H1 (cell line): ENCODE measurements at regions not wholly inside any gene's neighbourhood (a gene's known extent, or its start where the extent isn't known, plus 50 kb on each side); places are given as distances from the start of the nearest gene placed in this dataset.

Source experiments
- CTCF ChIA-PET: fragments of 300-600 bp; sonication (Branson Sonifier 250); formaldehyde crosslinking; loops from one replicate; lab custom pipeline; 2021; ENCODE audit not compliant: partially characterized antibody; lab: Charles Lee
- POLR2A ChIA-PET: fragments of 300-600 bp; sonication (Branson Sonifier 250); formaldehyde crosslinking; loops from one replicate; lab custom pipeline; 2021; ENCODE audit warnings: inconsistent platforms; ENCODE audit not compliant: partially characterized antibody; lab: Charles Lee
- DNase-seq, 2 experiments: peaks; one replicate each; pipeline versions ENCODE4 v3.0.0 to v3.0.0-alpha.2; 2010 to 2022; ENCODE audit warnings: low spot score in 2 of 2, low read depth in 1 of 2, mixed read lengths in 1 of 2
- FAIRE-seq: peaks from 2 replicates; lab custom pipeline; 2011; peaks lifted over from hg19 to GRCh38; lab: Jason Lieb, UNC
- H2AFZ ChIP-seq: 2 replicates; pipeline ENCODE4 v1.8.1; 2012; ENCODE audit warnings: low read length, inconsistent platforms
- H2AK5ac ChIP-seq: 2 replicates; pipeline ENCODE4 v1.6.1; 2013; ENCODE audit warnings: low read depth, low read length
- H2BK120ac ChIP-seq: replicated peaks from 2 replicates; pipeline ENCODE3; 2013; ENCODE audit warnings: low read depth, low read length, inconsistent platforms
- H2BK12ac ChIP-seq: 2 replicates; pipeline ENCODE4 v1.6.1; 2013; ENCODE audit warnings: low read depth, low read length
- H2BK15ac ChIP-seq: 2 replicates; pipeline ENCODE4 v1.6.1; 2013; ENCODE audit warnings: low read length
- H2BK20ac ChIP-seq: 2 replicates; pipeline ENCODE4 v1.6.1; 2013; ENCODE audit warnings: low read length
- H2BK5ac ChIP-seq: 2 replicates; pipeline ENCODE4 v1.6.1; 2013; ENCODE audit warnings: low read depth, low read length
- H3K14ac ChIP-seq: 2 replicates; pipeline ENCODE4 v1.6.1; 2013; ENCODE audit warnings: inconsistent platforms; ENCODE audit not compliant: insufficient read length
- H3K18ac ChIP-seq: 2 replicates; pipeline ENCODE4 v1.6.1; 2013; ENCODE audit warnings: low read length; ENCODE audit errors: extremely low read depth
- H3K23ac ChIP-seq: 2 replicates; pipeline ENCODE4 v1.6.1; 2013; ENCODE audit warnings: inconsistent platforms; ENCODE audit not compliant: insufficient read length
- H3K23me2 ChIP-seq: 2 replicates; pipeline ENCODE4 v1.6.1; 2013; ENCODE audit warnings: low read depth, low read length
- H3K27ac ChIP-seq: 2 replicates; pipeline ENCODE4 v1.6.1; 2011; ENCODE audit warnings: low read depth, low read length, inconsistent platforms
- H3K27me3 ChIP-seq, 4 experiments: replicated peaks in 1 of 4; 1 replicate in 1 of 4; 2 replicates in 3 of 4; pipeline versions ENCODE4 v1.6.1 to v1.8.1; 2011 to 2013; ENCODE audit warnings: low read length in 3 of 4, mild to moderate bottlenecking in 3 of 4, inconsistent platforms in 2 of 4, mixed read lengths in 2 of 4, moderate library complexity in 1 of 4; ENCODE audit not compliant: control insufficient read depth in 3 of 4, insufficient read depth in 3 of 4; ENCODE audit errors: extremely low read depth in 1 of 4
- H3K36me3 ChIP-seq, 4 experiments: 2 replicates each; pipeline versions ENCODE4 v1.6.1 to v1.8.1; 2011 to 2013; ENCODE audit warnings: mild to moderate bottlenecking in 4 of 4, low read length in 3 of 4, moderate library complexity in 2 of 4, control low read depth in 1 of 4, inconsistent platforms in 1 of 4; ENCODE audit not compliant: insufficient read depth in 4 of 4, control insufficient read depth in 2 of 4
- H3K4ac ChIP-seq: replicated peaks from 2 replicates; pipeline ENCODE3; 2013; ENCODE audit warnings: low read length, low read depth, mixed read lengths, inconsistent platforms; ENCODE audit not compliant: insufficient read length
- H3K4me1 ChIP-seq, 4 experiments: replicated peaks in 1 of 4; 1 replicate in 1 of 4; 2 replicates in 3 of 4; pipeline versions ENCODE4 v1.6.1 to v1.8.1; 2011 to 2013; ENCODE audit warnings: low read length in 3 of 4, inconsistent platforms in 2 of 4, mixed read lengths in 1 of 4; ENCODE audit not compliant: insufficient read depth in 4 of 4, control insufficient read depth in 3 of 4
- H3K4me2 ChIP-seq, 2 experiments: 2 replicates each; pipeline versions ENCODE4 v1.6.1 to v1.8.1; 2011 to 2013; ENCODE audit warnings: low read depth in 2 of 2, low read length in 2 of 2, control low read depth in 1 of 2, inconsistent platforms in 1 of 2, mild to moderate bottlenecking in 1 of 2; ENCODE audit not compliant: insufficient read depth in 1 of 2
- H3K4me3 ChIP-seq, 4 experiments: fragments of 200-600, 300-600 bp in 1 of 4; sonication (generic), shearing (Covaris generic), sonication (Bioruptor Twin) in 1 of 4; 2 replicates each; pipeline versions ENCODE4 v1.5.1 to v1.8.1; 2011 to 2016; ENCODE audit warnings: low read length in 4 of 4, low read depth in 3 of 4, control low read depth in 2 of 4, inconsistent platforms in 2 of 4, mild to moderate bottlenecking in 2 of 4, mixed read lengths in 1 of 4, moderate library complexity in 1 of 4; ENCODE audit not compliant: insufficient read depth in 2 of 4; ENCODE audit errors: extremely low read depth in 1 of 4
- H3K56ac ChIP-seq: replicated peaks from 2 replicates; pipeline ENCODE3; 2013; ENCODE audit warnings: low read depth, mild to moderate bottlenecking, mixed read lengths, low read length, inconsistent platforms; ENCODE audit not compliant: insufficient read length
- H3K79me1 ChIP-seq: 2 replicates; pipeline ENCODE4 v1.6.1; 2013; ENCODE audit warnings: low read depth, low read length, control low read depth
- H3K79me2 ChIP-seq, 2 experiments: 2 replicates each; pipeline versions ENCODE4 v1.6.1 to v1.8.1; 2012 to 2013; ENCODE audit warnings: low read length in 2 of 2, mild to moderate bottlenecking in 2 of 2, inconsistent platforms in 1 of 2; ENCODE audit not compliant: insufficient read depth in 2 of 2, control insufficient read depth in 1 of 2
- H3K9ac ChIP-seq, 4 experiments: replicated peaks in 1 of 4; 1 replicate in 1 of 4; 2 replicates in 3 of 4; pipeline versions ENCODE4 v1.6.1 to v1.8.1; 2011 to 2013; ENCODE audit warnings: low read depth in 3 of 4, low read length in 3 of 4, control low read depth in 2 of 4, mild to moderate bottlenecking in 2 of 4, moderate library complexity in 2 of 4, inconsistent platforms in 1 of 4; ENCODE audit errors: extremely low read depth in 1 of 4
- H3K9me3 ChIP-seq, 2 experiments: 2 replicates each; pipeline versions ENCODE4 v1.6.1 to v1.8.1; 2012 to 2013; ENCODE audit warnings: mild to moderate bottlenecking in 2 of 2, moderate library complexity in 2 of 2, control low read depth in 1 of 2, inconsistent platforms in 1 of 2, low read depth in 1 of 2, low read length in 1 of 2, mixed read lengths in 1 of 2; ENCODE audit not compliant: insufficient read depth in 2 of 2
- H4K20me1 ChIP-seq, 2 experiments: replicated peaks in 1 of 2; 2 replicates each; pipeline versions ENCODE3 to v1.8.1; 2011 to 2013; ENCODE audit warnings: inconsistent platforms in 2 of 2, low read length in 2 of 2, mild to moderate bottlenecking in 1 of 2; ENCODE audit not compliant: insufficient read depth in 2 of 2, control insufficient read depth in 1 of 2
- H4K5ac ChIP-seq: 2 replicates; pipeline ENCODE4 v1.6.1; 2013; ENCODE audit warnings: low read length, low read depth, mixed read lengths, inconsistent platforms; ENCODE audit not compliant: insufficient read length
- H4K8ac ChIP-seq: 2 replicates; pipeline ENCODE4 v1.8.0; 2013; ENCODE audit warnings: mild to moderate bottlenecking, moderate library complexity, low read length, inconsistent platforms; ENCODE audit not compliant: insufficient read depth; ENCODE audit errors: extremely low read depth
- H4K91ac ChIP-seq: replicated peaks from 2 replicates; pipeline ENCODE3; 2013; ENCODE audit warnings: low read length, mixed read lengths, inconsistent platforms; ENCODE audit not compliant: insufficient read length
- CBX5 ChIP-seq: fragments of 300-800, 300-1000 bp; sonication (generic); IDR thresholded peaks from 2 replicates; pipeline ENCODE4 v1.7.1; 2016; ENCODE audit warnings: antibody characterized with exemption, low read length, low read depth
- CBX8 ChIP-seq: fragments of 300-800, 300-1000 bp; sonication (generic); IDR thresholded peaks from 2 replicates; pipeline ENCODE4 v1.7.1; 2016; ENCODE audit warnings: low read depth, low read length, borderline replicate concordance
- HDAC2 ChIP-seq, 2 experiments: fragments of 300-600 bp in 1 of 2; sonication (generic) in 1 of 2; IDR thresholded peaks; 2 replicates each; pipeline ENCODE4 v1.6.1; 2011 to 2012; ENCODE audit warnings: low read depth in 2 of 2, low read length in 2 of 2, mild to moderate bottlenecking in 2 of 2, moderate library complexity in 2 of 2, borderline replicate concordance in 1 of 2, inconsistent platforms in 1 of 2
- NRF1 ChIP-seq: IDR thresholded peaks from 2 replicates; pipeline ENCODE4 v1.6.1; 2011; ENCODE audit warnings: mild to moderate bottlenecking, low read depth, low read length, improper control_type of control experiment
- POU5F1 ChIP-seq: IDR thresholded peaks from 2 replicates; pipeline ENCODE4 v1.6.1; 2011; ENCODE audit warnings: low read depth, mild to moderate bottlenecking, low read length, moderate library complexity
- TAF7 ChIP-seq: optimal IDR thresholded peaks from 2 replicates; pipeline ENCODE3; 2011; ENCODE audit warnings: low read depth, mild to moderate bottlenecking, inconsistent platforms, low read length, moderate library complexity, borderline replicate concordance
- WGBS, 2 experiments: shearing (Covaris generic) in 1 of 2; methylation state at CpG; one replicate each; pipeline versions ENCODE4 v1.1.6 to v1.1.7; 2013 to 2015; ENCODE audit warnings: low lambda C conversion rate in 2 of 2, mixed read lengths in 2 of 2, inconsistent platforms in 1 of 2, low coverage in 1 of 2, missing lambda C conversion rate in 1 of 2; ENCODE audit not compliant: insufficient replicate concordance in 2 of 2, insufficient coverage in 1 of 2, insufficient read length in 1 of 2; ENCODE audit errors: extremely low coverage in 1 of 2, missing lambda C conversion rate in 1 of 2; 5-methylcytosine and 5-hydroxymethylcytosine counted together
- TF ChIP-seq, protein P1 (sequence below): IDR thresholded peaks from 2 replicates; pipeline ENCODE4 v1.6.1; 2012; ENCODE audit warnings: inconsistent platforms

DNA sequence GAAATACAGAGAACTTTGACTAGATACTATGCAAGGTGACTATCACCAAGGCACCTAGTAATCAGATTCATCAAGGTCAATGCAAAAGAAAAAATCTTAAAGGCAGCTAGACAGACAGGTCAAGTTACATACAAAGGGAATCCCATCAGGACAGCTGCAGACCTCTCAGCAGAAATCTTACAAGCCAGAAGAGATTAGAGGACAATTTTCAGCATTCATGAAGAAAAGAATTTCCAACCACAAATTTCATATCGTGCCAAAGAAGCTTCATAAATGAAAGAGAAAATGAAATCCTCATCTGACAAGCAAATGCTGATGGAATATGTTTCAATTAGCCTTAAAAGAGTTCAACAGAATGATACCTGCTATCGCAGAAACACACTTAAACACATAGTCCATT lies 913.7 kb downstream of the RPS29 start:
- Histone ChIP-seq H2AK5ac (no peak overlapping the region), H3K4me3 (no peak overlapping the region), H3K27ac (no peak overlapping the region), H3K27me3 (no peaks in the 10 kb centered on the region), H3K4me1 (no peaks in the 10 kb centered on the region), H3K79me1 (no peaks in the 10 kb centered on the region), H4K20me1 (no peaks in the 10 kb centered on the region), H3K56ac (no peak overlapping the region), H3K23me2 (no peaks in the 10 kb centered on the region), H3K4me2 (no peak overlapping the region), H4K5ac (no peak overlapping the region), H2BK120ac (no peak overlapping the region), H2BK20ac (no peak overlapping the region), H3K79me2 (no peaks in the 10 kb centered on the region), H3K4ac (no peak overlapping the region), H2BK15ac (no peak overlapping the region), H4K91ac (no peak overlapping the region), H2BK12ac (no peak overlapping the region), H3K23ac (no peak overlapping the region), H2AFZ (no peak overlapping the region), H3K9ac (no peak overlapping the region), H3K36me3 (no peaks in the 10 kb centered on the region), H3K14ac (no peak overlapping the region), H3K18ac (no peak overlapping the region), H3K9me3 (peaks cover 0 to 12% of the 10 kb centered on the region in 2 experiments; a peak in 2 of 4 replicates), H4K8ac (no peak overlapping the region), H2BK5ac (no peak overlapping the region)
- 71% methylated on average over 2 of the region's 2 CpGs; no CpG with 5 or more reads in 1 of the 2 experiments for WGBS, 2 experiments
- DNase-seq (no peak), FAIRE-seq (no peak)
- ChIA-PET POLR2A (no interaction called here), CTCF (no interaction called here)
- TF ChIP-seq, protein P1, sequence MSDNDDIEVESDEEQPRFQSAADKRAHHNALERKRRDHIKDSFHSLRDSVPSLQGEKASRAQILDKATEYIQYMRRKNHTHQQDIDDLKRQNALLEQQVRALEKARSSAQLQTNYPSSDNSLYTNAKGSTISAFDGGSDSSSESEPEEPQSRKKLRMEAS = no peak
- TF ChIP-seq POU5F1 = no peak
- no peak for TF ChIP-seq TAF7
- no peak for TF ChIP-seq NRF1
- no peak for TF ChIP-seq CBX5
- no peak for TF ChIP-seq CBX8
- TF ChIP-seq HDAC2 (IDR thresholded peaks at IDR 0.05; ENCODE audit: borderline replicate concordance in 1 of 2, low read depth in 2 of 2, low read length in 2 of 2) = no peak
